Ovary (tissue), 1 donor: ENCODE measurements at regions not wholly inside any gene's neighbourhood (a gene's known extent, or its start where the extent isn't known, plus 50 kb on each side); places are given as distances from the start of the nearest gene placed in this dataset.

ENCODE experiments used
- EP300 ChIP-seq: sonication (generic); formaldehyde crosslinking; IDR thresholded peaks from one replicate; pipeline ENCODE4 v1.6.1; 2017; ENCODE audit warnings: antibody characterized with exemption
- POLR2A ChIP-seq: fragments of 450-650 bp; IDR thresholded peaks from one replicate; pipeline ENCODE4 v1.6.1; 2017; ENCODE audit warnings: antibody characterized with exemption, mild to moderate bottlenecking, moderate library complexity

GRCh38 chr1:214966346-214966745 lies 116.2 kb upstream of the KCNK2 start:
- TF ChIP-seq EP300 = no peak
- TF ChIP-seq POLR2A = no peak
